ENCODE measurements at regions not wholly inside any gene's neighbourhood (a gene's known extent, or its start where the extent isn't known, plus 50 kb on each side); places are given as distances from the start of the nearest gene placed in this dataset.

DNA sequence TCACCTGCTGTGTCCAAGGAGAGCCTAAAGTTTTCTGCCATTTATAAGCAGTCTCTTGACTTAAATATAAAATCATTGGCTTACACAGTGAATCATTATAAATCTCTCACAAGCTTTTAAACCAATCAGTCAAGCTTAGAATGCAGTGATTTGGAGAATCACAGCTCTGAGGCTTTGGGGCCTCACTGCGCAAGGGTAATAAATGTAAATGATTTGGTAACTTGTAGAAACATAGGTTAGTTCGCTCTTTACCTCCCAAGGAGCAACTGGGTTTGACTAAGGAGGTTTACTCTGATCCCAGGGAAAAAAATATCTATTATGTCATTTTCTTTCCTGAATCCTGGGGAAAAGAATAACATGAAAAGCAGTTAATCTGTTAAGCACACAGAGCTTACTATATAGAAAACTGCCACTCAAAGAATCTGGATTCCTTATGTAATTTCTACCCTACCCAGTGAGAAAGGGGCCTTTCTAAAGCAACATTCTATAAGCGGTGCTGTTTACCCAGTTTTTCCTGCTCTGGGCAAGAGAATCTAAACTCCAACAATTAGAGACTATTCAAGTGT, 128.2 kb downstream of the MZT1 start:
- no peak for TF ChIP-seq EZH2 (IDR thresholded peaks at IDR 0.05; ENCODE audit: borderline replicate concordance, low read depth, low read length, severe bottlenecking)
- TF ChIP-seq, protein P1, sequence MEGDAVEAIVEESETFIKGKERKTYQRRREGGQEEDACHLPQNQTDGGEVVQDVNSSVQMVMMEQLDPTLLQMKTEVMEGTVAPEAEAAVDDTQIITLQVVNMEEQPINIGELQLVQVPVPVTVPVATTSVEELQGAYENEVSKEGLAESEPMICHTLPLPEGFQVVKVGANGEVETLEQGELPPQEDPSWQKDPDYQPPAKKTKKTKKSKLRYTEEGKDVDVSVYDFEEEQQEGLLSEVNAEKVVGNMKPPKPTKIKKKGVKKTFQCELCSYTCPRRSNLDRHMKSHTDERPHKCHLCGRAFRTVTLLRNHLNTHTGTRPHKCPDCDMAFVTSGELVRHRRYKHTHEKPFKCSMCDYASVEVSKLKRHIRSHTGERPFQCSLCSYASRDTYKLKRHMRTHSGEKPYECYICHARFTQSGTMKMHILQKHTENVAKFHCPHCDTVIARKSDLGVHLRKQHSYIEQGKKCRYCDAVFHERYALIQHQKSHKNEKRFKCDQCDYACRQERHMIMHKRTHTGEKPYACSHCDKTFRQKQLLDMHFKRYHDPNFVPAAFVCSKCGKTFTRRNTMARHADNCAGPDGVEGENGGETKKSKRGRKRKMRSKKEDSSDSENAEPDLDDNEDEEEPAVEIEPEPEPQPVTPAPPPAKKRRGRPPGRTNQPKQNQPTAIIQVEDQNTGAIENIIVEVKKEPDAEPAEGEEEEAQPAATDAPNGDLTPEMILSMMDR (IDR thresholded peaks at IDR 0.05; ENCODE audit: borderline replicate concordance, extremely low read depth, low read length, poor library complexity, severe bottlenecking), result no peak
- Histone ChIP-seq H4K20me1 (ENCODE audit: insufficient read depth, low read length) (no peaks in the 10 kb centered on the region), H3K27me3 (ENCODE audit: insufficient read depth, low read length, poor library complexity) (no peaks in the 10 kb centered on the region), H3K4me1 (ENCODE audit: insufficient read depth, low read length) (no peaks in the 10 kb centered on the region), H3K79me2 (ENCODE audit: insufficient read depth, low read length) (no peaks in the 10 kb centered on the region), H3K4me2 (ENCODE audit: insufficient read depth, low read length) (no peak overlapping the region), H3K36me3 (ENCODE audit: insufficient read depth, low read length) (no peaks in the 10 kb centered on the region), H2AFZ (ENCODE audit: low read depth, low read length) (no peak overlapping the region), H3K9ac (ENCODE audit: low read depth, low read length) (no peak overlapping the region), H3K9me3 (ENCODE audit: insufficient read depth, low read length, severe bottlenecking) (no peaks in the 10 kb centered on the region), H3K4me3 (ENCODE audit: low read depth in 1 of 2, low read length in 2 of 2) (no peak overlapping the region), H3K27ac (ENCODE audit: low read length) (no peak overlapping the region)
- ATAC-seq (ENCODE audit: insufficient read depth, low read depth), result no peak
- DNase-seq, result no peak

DNA sequence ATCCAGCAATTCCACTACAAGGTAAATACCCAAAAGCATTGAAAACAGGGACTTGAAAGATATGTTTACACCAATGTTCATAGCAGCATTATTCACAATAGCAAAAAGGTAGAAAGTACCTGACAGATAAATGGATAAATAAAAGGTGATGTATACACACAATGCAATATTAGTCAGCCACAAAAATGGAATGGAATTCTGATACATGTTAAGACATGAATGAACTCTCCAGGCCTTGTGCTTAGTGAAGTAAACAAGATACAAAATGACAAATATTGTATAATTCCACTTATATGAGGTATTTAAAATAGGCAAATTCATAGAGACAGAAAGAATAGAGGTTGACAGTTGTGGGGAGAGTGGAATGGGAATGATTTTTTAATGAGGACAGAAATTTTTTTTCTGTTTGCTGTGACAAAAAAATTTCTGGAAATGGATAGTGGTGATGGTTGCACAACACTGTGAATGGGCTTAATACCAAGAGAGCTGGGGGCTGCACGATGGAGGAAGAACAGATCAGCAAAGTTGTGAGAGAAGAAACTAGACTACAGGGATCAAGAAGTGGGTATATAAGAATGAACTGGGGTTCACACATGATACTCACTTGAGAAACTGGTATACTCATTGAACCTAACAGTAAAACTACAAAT, 137.2 kb downstream of the MZT1 start:
- Histone ChIP-seq H3K27me3 (ENCODE audit: insufficient read depth, low read length, poor library complexity) (no peaks in the 10 kb centered on the region), H3K36me3 (ENCODE audit: insufficient read depth, low read length) (no peaks in the 10 kb centered on the region), H3K9ac (ENCODE audit: low read depth, low read length) (no peak overlapping the region), H3K27ac (ENCODE audit: low read length) (no peak overlapping the region), H2AFZ (ENCODE audit: low read depth, low read length) (no peak overlapping the region), H4K20me1 (ENCODE audit: insufficient read depth, low read length) (no peaks in the 10 kb centered on the region), H3K79me2 (ENCODE audit: insufficient read depth, low read length) (no peaks in the 10 kb centered on the region), H3K4me1 (ENCODE audit: insufficient read depth, low read length) (no peaks in the 10 kb centered on the region), H3K9me3 (ENCODE audit: insufficient read depth, low read length, severe bottlenecking) (no peaks in the 10 kb centered on the region), H3K4me2 (ENCODE audit: insufficient read depth, low read length) (no peak overlapping the region), H3K4me3 (ENCODE audit: low read depth in 1 of 2, low read length in 2 of 2) (no peak overlapping the region)
- TF ChIP-seq EZH2 (IDR thresholded peaks at IDR 0.05; ENCODE audit: borderline replicate concordance, low read depth, low read length, severe bottlenecking), result no peak
- TF ChIP-seq, protein P1 (IDR thresholded peaks at IDR 0.05; ENCODE audit: borderline replicate concordance, extremely low read depth, low read length, poor library complexity, severe bottlenecking), result no peak
- no peak for DNase-seq
- ATAC-seq (ENCODE audit: insufficient read depth, low read depth), result no peak

DNA sequence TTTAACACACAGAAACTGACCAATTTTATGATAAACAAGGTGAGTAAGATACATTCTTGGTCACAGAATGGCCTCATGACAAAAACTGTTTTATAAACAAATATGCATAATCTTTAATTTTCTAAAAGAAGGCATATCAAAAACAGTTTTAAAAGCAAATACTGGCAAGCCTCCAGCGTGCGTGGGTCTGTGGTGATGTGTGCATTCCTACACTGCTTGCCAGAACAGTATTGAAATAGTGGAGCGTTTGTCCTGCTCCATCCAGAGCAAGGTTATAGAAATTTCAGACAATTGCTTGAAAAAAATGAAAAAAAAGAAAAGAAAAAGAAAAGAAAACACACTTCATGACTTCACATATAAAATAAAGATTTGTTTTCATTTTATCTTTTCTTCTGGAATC, 140.9 kb downstream of the MZT1 start:
- no peaks in the 10 kb centered on the region for H4K20me1 ChIP-seq (ENCODE audit: insufficient read depth, low read length)
- ATAC-seq (ENCODE audit: insufficient read depth, low read depth) (no peak), DNase-seq (no peak)
- no peaks in the 10 kb centered on the region for H3K4me1 ChIP-seq (ENCODE audit: insufficient read depth, low read length)
- no peaks in the 10 kb centered on the region for H3K27me3 ChIP-seq (ENCODE audit: insufficient read depth, low read length, poor library complexity)
- TF ChIP-seq EZH2 (IDR thresholded peaks at IDR 0.05; ENCODE audit: borderline replicate concordance, low read depth, low read length, severe bottlenecking), result no peak
- TF ChIP-seq, protein P1 (IDR thresholded peaks at IDR 0.05; ENCODE audit: borderline replicate concordance, extremely low read depth, low read length, poor library complexity, severe bottlenecking), result no peak
- no peaks in the 10 kb centered on the region for H3K36me3 ChIP-seq (ENCODE audit: insufficient read depth, low read length)
- H3K4me3 ChIP-seq (ENCODE audit: low read depth in 1 of 2, low read length in 2 of 2), result no peak overlapping the region
- no peak overlapping the region for H2AFZ ChIP-seq (ENCODE audit: low read depth, low read length)
- H3K4me2 ChIP-seq (ENCODE audit: insufficient read depth, low read length), result no peak overlapping the region
- no peak overlapping the region for H3K27ac ChIP-seq (ENCODE audit: low read length)
- H3K79me2 ChIP-seq (ENCODE audit: insufficient read depth, low read length), result no peaks in the 10 kb centered on the region
- no peaks in the 10 kb centered on the region for H3K9me3 ChIP-seq (ENCODE audit: insufficient read depth, low read length, severe bottlenecking)
- no peak overlapping the region for H3K9ac ChIP-seq (ENCODE audit: low read depth, low read length)

Measured in DND-41 (cell line).